Mesenchymal stem cell (in vitro differentiated cells and primary cell): ENCODE measurements at regions not wholly inside any gene's neighbourhood (a gene's known extent, or its start where the extent isn't known, plus 50 kb on each side); places are given as distances from the start of the nearest gene placed in this dataset.

Source experiments
- DNase-seq: peaks from one replicate; pipeline ENCODE4 v3.0.0-alpha.2; 2013
- H2AFZ ChIP-seq: one replicate; pipeline ENCODE4 v1.6.1; 2013; ENCODE audit warnings: low read depth, mild to moderate bottlenecking, control low read depth, inconsistent platforms, low read length, moderate library complexity
- H2AK5ac ChIP-seq: 2 replicates; pipeline ENCODE4 v1.6.1; 2013; ENCODE audit warnings: low read length, moderate library complexity, mild to moderate bottlenecking, inconsistent platforms; ENCODE audit not compliant: severe bottlenecking
- H2BK120ac ChIP-seq: one replicate; pipeline ENCODE4 v1.6.1; 2013; ENCODE audit warnings: low read depth, mild to moderate bottlenecking, inconsistent platforms, low read length, moderate library complexity
- H2BK12ac ChIP-seq, 2 experiments: one replicate each; pipeline ENCODE4 v1.6.1; 2013; ENCODE audit warnings: inconsistent platforms in 2 of 2, low read length in 2 of 2, mild to moderate bottlenecking in 2 of 2, moderate library complexity in 2 of 2, control low read depth in 1 of 2
- H2BK15ac ChIP-seq: one replicate; pipeline ENCODE4 v1.6.1; 2013; ENCODE audit warnings: mild to moderate bottlenecking, low read depth, inconsistent platforms; ENCODE audit not compliant: poor library complexity, severe bottlenecking
- H2BK5ac ChIP-seq: 2 replicates; pipeline ENCODE4 v1.6.1; 2013; ENCODE audit warnings: low read depth, mild to moderate bottlenecking, low read length, control low read depth, inconsistent platforms; ENCODE audit not compliant: poor library complexity, severe bottlenecking
- H3K14ac ChIP-seq, 2 experiments: one replicate each; pipeline ENCODE4 v1.6.1; 2013; ENCODE audit warnings: inconsistent platforms in 2 of 2, low read length in 2 of 2, control low read depth in 1 of 2, mild to moderate bottlenecking in 1 of 2, moderate library complexity in 1 of 2
- H3K18ac ChIP-seq, 2 experiments: one replicate each; pipeline ENCODE4 v1.6.1; 2013; ENCODE audit warnings: inconsistent platforms in 2 of 2, low read length in 2 of 2, control low read depth in 1 of 2, low read depth in 1 of 2, mild to moderate bottlenecking in 1 of 2
- H3K23ac ChIP-seq, 2 experiments: one replicate each; pipeline ENCODE4 v1.6.1; 2013; ENCODE audit warnings: inconsistent platforms in 2 of 2, low read length in 2 of 2, mild to moderate bottlenecking in 2 of 2, moderate library complexity in 2 of 2, control low read depth in 1 of 2
- H3K27ac ChIP-seq: 2 replicates; pipeline ENCODE4 v1.5.1; 2013; ENCODE audit warnings: mild to moderate bottlenecking, moderate library complexity, low read length, control low read depth, inconsistent platforms; ENCODE audit not compliant: poor library complexity, severe bottlenecking
- H3K27me3 ChIP-seq, 2 experiments: 2 replicates each; pipeline versions ENCODE4 v1.6.1 to v1.7.0; 2013; ENCODE audit warnings: low read length in 2 of 2, mild to moderate bottlenecking in 2 of 2, moderate library complexity in 2 of 2, control low read depth in 1 of 2, inconsistent platforms in 1 of 2; ENCODE audit not compliant: control insufficient read depth in 1 of 2, insufficient read depth in 1 of 2
- H3K36me3 ChIP-seq, 2 experiments: 2 replicates each; pipeline versions ENCODE4 v1.6.1 to v1.7.0; 2013; ENCODE audit warnings: low read length in 2 of 2, control low read depth in 1 of 2, inconsistent platforms in 1 of 2, low read depth in 1 of 2, mild to moderate bottlenecking in 1 of 2; ENCODE audit not compliant: insufficient read depth in 2 of 2, control insufficient read depth in 1 of 2
- H3K4ac ChIP-seq, 2 experiments: one replicate each; pipeline ENCODE4 v1.6.1; 2013; ENCODE audit warnings: inconsistent platforms in 2 of 2, low read length in 2 of 2, mild to moderate bottlenecking in 2 of 2, moderate library complexity in 2 of 2, control low read depth in 1 of 2, low read depth in 1 of 2
- H3K4me1 ChIP-seq: 2 replicates; pipeline ENCODE4 v1.6.1; 2013; ENCODE audit warnings: low read depth, low read length, control low read depth; ENCODE audit not compliant: control insufficient read depth, insufficient read depth
- H3K4me2 ChIP-seq: 2 replicates; pipeline ENCODE4 v1.6.1; 2013; ENCODE audit warnings: low read length, mild to moderate bottlenecking, inconsistent platforms; ENCODE audit not compliant: poor library complexity, severe bottlenecking
- H3K4me3 ChIP-seq, 2 experiments: 2 replicates each; pipeline versions ENCODE4 v1.5.1 to v1.7.0; 2013; ENCODE audit warnings: low read length in 2 of 2, mild to moderate bottlenecking in 2 of 2, control low read depth in 1 of 2, low read depth in 1 of 2; ENCODE audit not compliant: insufficient read depth in 1 of 2
- H3K79me1 ChIP-seq: replicated peaks from 2 replicates; pipeline ENCODE4 v1.6.1; 2013; ENCODE audit warnings: mild to moderate bottlenecking, control low read depth, low read length, inconsistent platforms; ENCODE audit not compliant: poor library complexity, severe bottlenecking
- H3K9ac ChIP-seq: 2 replicates; pipeline ENCODE4 v1.7.0; 2013; ENCODE audit warnings: mild to moderate bottlenecking, low read length, moderate library complexity
- H3K9me3 ChIP-seq: 2 replicates; pipeline ENCODE4 v1.7.0; 2013; ENCODE audit warnings: mild to moderate bottlenecking, low read length; ENCODE audit not compliant: control insufficient read depth
- H4K8ac ChIP-seq: one replicate; pipeline ENCODE4 v1.6.1; 2013; ENCODE audit warnings: inconsistent platforms, mild to moderate bottlenecking, low read length, moderate library complexity
- H4K91ac ChIP-seq: one replicate; pipeline ENCODE4 v1.6.1; 2013; ENCODE audit warnings: mild to moderate bottlenecking, low read length, inconsistent platforms
- WGBS: methylation state at CpG from one replicate; pipeline ENCODE4 v1.1.7; 2013; ENCODE audit warnings: mixed read lengths; 5-methylcytosine and 5-hydroxymethylcytosine counted together

- no peak overlapping the region for H3K18ac ChIP-seq
- H3K9me3 ChIP-seq, result no peaks in the 10 kb centered on the region
- no peak overlapping the region for H3K23ac ChIP-seq
- no peak overlapping the region for H2BK15ac ChIP-seq
- H3K4ac ChIP-seq, result no peak overlapping the region
- H2BK12ac ChIP-seq, result no peak overlapping the region
- H3K9ac ChIP-seq, result no peak overlapping the region
- no peak overlapping the region for H2BK120ac ChIP-seq
- no peak overlapping the region for H4K91ac ChIP-seq
- no peak overlapping the region for H3K4me3 ChIP-seq
- no peak overlapping the region for H2AK5ac ChIP-seq
- H2BK5ac ChIP-seq, result no peak overlapping the region
- H3K4me2 ChIP-seq, result no peak overlapping the region
- H3K14ac ChIP-seq, result no peak overlapping the region
- no peak for DNase-seq
- no peak overlapping the region for H3K27ac ChIP-seq
- no peaks in the 10 kb centered on the region for H3K36me3 ChIP-seq
- H2AFZ ChIP-seq, result no peak overlapping the region
- H3K27me3 ChIP-seq, result no peaks in the 10 kb centered on the region
- WGBS, result 100% methylated on average over 4 of the region's 4 CpGs
- H3K79me1 ChIP-seq, result no peaks in the 10 kb centered on the region
- no peak overlapping the region for H4K8ac ChIP-seq
- no peaks in the 10 kb centered on the region for H3K4me1 ChIP-seq
Measured at GRCh38 chr12:31801872-31802271, 73.1 kb upstream of the AMN1 start.

GRCh38 chr12:31797230-31797872 lies 68.5 kb upstream of the AMN1 start:
- Histone ChIP-seq H2BK120ac (no peak overlapping the region), H3K9me3 (no peaks in the 10 kb centered on the region), H2BK15ac (no peak overlapping the region), H3K18ac (peak overlapping the region in 1 of 2 experiments; percentile 21), H3K23ac (no peak overlapping the region), H2BK5ac (no peak overlapping the region), H3K36me3 (no peaks in the 10 kb centered on the region), H3K27ac (no peak overlapping the region), H3K14ac (no peak overlapping the region), H3K4me1 (no peaks in the 10 kb centered on the region), H3K4ac (no peak overlapping the region), H3K4me2 (no peak overlapping the region), H3K9ac (no peak overlapping the region), H2AFZ (no peak overlapping the region), H2BK12ac (no peak overlapping the region), H3K27me3 (no peaks in the 10 kb centered on the region), H4K8ac (no peak overlapping the region), H4K91ac (no peak overlapping the region), H2AK5ac (no peak overlapping the region), H3K79me1 (no peaks in the 10 kb centered on the region), H3K4me3 (no peak overlapping the region)
- no peak for DNase-seq
- WGBS, result 91% methylated on average over 10 of the region's 13 CpGs

- 96% methylated on average over 9 of the region's 11 CpGs for WGBS
- H2AFZ ChIP-seq, result no peak overlapping the region
- no peaks in the 10 kb centered on the region for H3K4me1 ChIP-seq
- peak overlapping the region in 1 of 2 experiments; percentile 51 for H3K14ac ChIP-seq
- H3K27me3 ChIP-seq, result no peaks in the 10 kb centered on the region
- H3K4me3 ChIP-seq, result no peak overlapping the region
- H4K91ac ChIP-seq, result no peak overlapping the region
- no peak overlapping the region for H3K18ac ChIP-seq
- no peaks in the 10 kb centered on the region for H3K79me1 ChIP-seq
- H2BK5ac ChIP-seq, result no peak overlapping the region
- no peaks in the 10 kb centered on the region for H3K9me3 ChIP-seq
- no peak overlapping the region for H2AK5ac ChIP-seq
- no peak overlapping the region for H3K4me2 ChIP-seq
- H3K9ac ChIP-seq, result no peak overlapping the region
- no peak for DNase-seq
- H4K8ac ChIP-seq, result no peak overlapping the region
- no peaks in the 10 kb centered on the region for H3K36me3 ChIP-seq
- H3K27ac ChIP-seq, result no peak overlapping the region
- H2BK12ac ChIP-seq, result no peak overlapping the region
- no peak overlapping the region for H2BK120ac ChIP-seq
- no peak overlapping the region for H2BK15ac ChIP-seq
- H3K23ac ChIP-seq, result no peak overlapping the region
- no peak overlapping the region for H3K4ac ChIP-seq
Measured at GRCh38 chr12:31796270-31796951, 67.6 kb upstream of the AMN1 start.

GRCh38 chr12:31794745-31795144 lies 65.9 kb upstream of the AMN1 start:
- Histone ChIP-seq H4K91ac (no peak overlapping the region), H2BK15ac (no peak overlapping the region), H3K18ac (peak overlapping the region in 1 of 2 experiments; percentile 39), H2BK5ac (no peak overlapping the region), H3K9me3 (no peaks in the 10 kb centered on the region), H3K9ac (no peak overlapping the region), H3K14ac (no peak overlapping the region), H2BK12ac (no peak overlapping the region), H3K4ac (peak overlapping the region in 1 of 2 experiments; percentile 46), H2BK120ac (no peak overlapping the region), H3K27me3 (no peaks in the 10 kb centered on the region), H3K4me3 (no peak overlapping the region), H3K4me2 (no peak overlapping the region), H3K23ac (no peak overlapping the region), H3K27ac (no peak overlapping the region), H2AFZ (no peak overlapping the region), H3K4me1 (no peaks in the 10 kb centered on the region), H2AK5ac (no peak overlapping the region), H4K8ac (no peak overlapping the region), H3K36me3 (no peaks in the 10 kb centered on the region), H3K79me1 (no peaks in the 10 kb centered on the region)
- DNase-seq, result no peak
- WGBS, result 100% methylated on average over 4 of the region's 5 CpGs
